NCI-H510A treated with DMSO at 0.1 percent for 48 hours (cell line): ENCODE measurements at regions not wholly inside any gene's neighbourhood (a gene's known extent, or its start where the extent isn't known, plus 50 kb on each side); places are given as distances from the start of the nearest gene placed in this dataset.
"Not testable (repeated sequence)": the region's sequence is repeated elsewhere in the genome, so short reads cannot be mapped to it uniquely, and the experiment has no call there.

Experiments used
- DNase-seq: peaks from one replicate; lab custom pipeline; 2025; lab: John Stamatoyannopoulos, UW

DNA sequence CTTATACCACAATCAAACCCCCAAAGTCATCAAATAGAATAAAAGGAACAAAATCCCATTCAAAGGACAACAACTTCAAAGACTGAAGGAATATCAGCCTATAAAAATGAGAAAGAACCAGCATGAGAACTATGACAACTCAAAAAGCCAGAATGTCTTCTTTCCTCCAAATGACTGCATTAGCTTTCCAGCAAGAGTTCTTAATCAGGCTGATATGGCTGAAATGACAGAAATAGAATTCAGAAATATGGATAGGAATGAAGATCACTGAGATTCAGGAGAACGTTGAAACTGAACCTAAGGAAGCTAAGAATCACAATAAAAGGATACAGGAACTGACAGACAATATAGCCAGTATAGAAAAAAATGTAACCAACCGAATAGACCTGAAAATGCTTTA, 109.5 kb downstream of the SINHCAF start:
- DNase-seq, result no peak

DNA sequence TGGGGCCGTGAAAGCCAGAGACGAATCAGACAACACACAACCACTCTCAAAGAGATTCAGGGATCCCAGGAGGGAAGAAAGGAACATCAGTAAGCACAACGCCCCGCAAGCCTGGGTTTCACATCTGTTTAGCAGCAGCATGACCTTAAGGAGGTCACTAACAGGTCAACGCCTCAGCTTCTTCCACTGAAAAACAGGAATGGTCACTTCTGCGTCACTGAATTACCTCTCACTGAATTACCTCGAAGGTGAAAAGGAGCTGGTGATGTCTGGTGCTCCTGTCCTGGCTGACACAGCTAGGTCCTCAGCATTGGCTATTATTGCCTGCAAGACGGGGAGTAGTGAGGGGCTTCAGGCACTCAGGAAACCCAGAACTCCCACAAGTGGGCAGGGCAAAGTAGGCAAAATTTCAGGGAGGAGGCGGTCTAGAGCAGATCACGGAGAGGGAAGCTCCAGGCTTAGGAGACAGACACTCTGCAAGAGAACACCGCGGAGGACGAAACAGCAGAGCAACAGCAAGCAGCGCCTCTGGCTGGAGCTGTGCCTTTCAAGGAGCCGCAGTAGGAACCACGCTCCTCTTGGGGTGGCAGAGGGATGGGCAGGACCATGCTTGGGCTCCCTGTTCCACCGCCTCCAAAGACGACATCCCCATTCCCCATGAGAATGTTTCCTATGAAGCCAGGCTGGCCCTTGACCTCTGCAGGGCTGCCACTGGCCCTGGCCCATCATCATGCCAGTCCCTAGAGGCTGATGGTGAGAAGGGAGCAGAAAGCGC, 108.4 kb downstream of the SINHCAF start:
- DNase-seq, result no peak

DNA sequence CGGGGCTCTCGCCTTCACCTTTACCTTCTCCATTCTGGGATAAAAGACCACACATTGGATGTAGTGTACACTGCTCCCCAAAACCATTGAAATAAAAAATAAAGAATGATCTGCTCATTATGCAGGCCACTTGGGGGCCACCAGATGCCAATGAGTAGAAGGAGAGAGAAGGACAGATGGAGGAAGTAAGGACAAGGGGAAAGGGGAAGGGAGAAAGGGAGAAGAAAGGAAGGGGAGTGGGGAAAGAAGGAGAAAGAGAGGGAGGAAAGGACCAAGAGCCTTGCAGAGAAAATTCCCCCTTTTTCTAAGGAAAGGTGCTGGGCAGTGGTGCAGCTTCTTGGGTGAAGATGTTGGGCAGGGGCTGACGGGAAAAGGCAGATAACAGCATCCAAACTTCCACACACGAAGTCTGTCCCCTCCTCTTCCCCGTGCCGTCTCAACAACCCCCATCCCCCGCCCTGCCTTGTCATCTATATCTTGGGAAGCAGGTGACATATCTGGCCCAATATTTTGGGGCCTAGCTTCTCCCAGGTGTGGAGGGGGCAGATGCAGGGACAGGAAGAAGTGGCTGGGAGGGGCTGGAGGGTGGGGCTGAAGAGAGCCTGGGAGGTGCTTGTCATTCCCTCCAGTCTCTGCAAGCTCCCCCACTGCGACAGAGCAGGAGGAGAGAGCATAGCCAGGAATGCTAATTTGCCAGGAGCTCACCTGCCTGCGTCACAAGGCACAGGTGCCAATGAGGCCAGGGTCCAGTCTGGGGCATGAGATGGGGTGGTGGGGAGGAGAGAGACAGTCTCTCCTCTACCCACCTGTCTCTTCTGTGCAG, 107.5 kb downstream of the SINHCAF start:
- no peak for DNase-seq

DNA sequence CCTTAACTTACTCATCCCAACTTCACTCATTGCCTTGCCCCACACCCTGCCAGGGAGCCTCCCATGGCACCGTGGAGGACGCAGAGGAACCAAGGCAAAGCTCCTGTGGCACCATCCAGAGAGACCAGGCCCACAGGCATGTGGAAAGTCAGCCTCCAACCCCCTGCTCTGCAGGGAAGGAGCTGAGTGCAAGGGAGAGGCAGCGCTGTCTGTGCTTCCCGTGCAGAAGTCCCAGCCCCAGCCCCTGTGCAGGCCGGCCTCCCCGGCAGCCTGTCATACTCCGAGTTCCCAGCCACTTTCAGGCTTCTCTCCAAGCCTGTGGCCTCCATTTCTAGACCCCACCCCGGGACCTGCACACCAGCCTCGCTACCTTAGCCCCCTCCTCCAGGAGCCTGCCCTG, 106.4 kb downstream of the SINHCAF start:
- DNase-seq, result no peak

DNA sequence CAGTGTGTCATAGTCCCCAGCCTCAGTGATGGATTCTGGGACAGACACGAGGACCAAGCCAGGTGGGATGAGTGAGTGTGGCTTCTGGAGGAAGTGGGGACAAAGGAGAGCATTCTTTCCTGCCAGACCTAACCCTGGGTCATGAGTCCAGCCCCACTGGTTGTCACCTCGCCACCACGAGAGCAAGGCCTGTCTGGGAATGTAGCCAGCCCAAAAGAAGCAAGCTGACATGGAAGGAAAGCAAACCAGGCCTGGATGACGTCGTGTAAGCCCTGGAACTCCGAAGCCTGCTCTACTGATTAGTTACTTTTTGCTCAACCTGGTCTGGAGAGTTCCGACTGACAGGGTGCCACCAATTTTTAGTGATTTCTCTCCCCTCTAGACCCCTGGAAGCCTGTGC, 105.9 kb downstream of the SINHCAF start:
- no peak for DNase-seq

DNA sequence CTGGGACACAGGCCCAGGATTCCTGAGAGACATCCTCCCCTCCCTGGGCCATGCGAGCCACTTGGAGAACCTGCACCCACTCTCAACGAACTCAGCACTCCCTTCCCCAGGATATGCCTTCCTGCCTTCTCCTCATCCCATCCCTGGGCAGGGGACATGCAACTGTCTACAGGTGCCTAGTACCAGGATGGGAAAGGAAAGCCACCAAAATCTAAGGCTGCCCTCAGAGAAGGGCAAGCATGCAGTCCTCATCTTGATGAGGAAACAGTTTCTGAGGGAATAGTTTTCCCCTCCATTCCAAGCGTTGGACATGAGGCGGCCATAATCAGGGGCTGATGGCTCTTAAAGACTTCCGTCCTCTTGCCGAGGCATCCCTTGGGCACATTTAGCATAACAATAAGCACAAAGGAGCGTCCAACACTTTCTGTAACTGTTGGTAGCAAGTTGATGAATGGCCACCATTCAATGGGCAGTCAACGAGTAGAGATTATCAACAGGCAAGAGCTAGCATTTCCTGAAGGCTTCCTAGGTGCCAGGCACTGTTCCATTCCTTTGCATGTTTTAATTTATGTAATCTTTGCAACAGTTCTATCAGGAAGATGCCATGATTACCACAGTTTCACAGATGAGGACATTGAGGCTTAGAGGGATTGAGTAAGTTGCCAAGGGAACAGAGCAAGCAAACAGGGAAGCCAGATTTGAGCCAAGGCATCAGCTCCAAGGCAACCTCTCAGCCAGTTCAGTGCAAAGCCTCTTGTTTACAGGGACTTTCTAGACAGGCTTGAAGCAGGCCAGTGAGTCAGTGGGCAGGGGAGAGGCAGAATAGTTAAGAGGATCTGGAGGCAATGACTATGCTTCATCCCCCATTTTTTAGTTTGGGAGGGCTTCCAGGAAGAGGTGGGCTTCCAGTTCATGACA, 105.1 kb downstream of the SINHCAF start:
- DNase-seq, result no peak

DNA sequence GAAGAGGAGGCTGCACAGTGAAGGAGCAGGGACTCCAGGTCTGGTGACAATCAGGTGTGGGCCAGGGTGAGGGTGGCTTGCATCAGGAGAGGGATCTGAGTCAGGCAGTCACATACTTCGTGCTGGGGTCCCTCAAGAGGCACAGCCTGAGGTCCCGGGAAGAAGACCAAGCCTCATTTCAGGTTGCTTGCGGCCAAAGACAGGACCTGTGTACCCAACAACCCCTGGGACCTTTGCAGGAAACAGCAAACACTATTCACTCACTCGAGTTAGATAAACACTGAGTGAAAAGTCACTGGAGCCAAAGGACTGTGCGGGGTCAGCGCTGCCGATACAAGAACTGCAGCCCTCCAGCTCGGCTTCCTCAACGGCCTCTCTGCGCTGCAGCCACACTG, 104.4 kb downstream of the SINHCAF start:
- DNase-seq, result no peak

DNA sequence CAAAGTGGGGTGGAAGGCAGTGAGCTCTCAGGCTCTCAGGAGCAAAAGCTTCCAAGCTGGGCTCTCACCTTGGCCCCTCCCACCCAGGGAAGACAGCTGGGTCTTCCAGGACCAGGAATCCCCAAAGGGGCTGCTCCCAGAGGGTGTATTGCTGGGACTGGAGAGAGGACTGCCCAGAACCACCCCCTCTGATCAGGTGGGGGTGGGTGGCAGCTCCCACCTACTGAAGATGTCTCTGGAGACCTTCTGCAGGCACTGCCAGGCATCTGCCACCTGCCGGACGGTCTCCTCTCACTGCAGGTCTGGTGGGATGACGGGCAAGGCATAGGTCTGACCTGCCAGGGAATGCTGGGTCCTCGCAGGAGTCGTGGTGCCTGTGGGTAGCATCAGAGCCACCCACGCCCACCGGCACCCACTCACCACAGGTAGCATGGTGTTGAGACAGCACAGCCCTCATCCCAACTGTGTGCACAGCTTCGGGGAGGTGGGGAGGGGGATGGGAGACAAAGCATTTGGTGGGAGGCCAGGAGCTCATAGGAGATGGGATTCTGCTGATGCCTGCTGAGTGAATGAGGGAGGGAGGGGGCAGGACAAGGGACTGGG, 103.2 kb downstream of the SINHCAF start:
- no peak for DNase-seq

DNA sequence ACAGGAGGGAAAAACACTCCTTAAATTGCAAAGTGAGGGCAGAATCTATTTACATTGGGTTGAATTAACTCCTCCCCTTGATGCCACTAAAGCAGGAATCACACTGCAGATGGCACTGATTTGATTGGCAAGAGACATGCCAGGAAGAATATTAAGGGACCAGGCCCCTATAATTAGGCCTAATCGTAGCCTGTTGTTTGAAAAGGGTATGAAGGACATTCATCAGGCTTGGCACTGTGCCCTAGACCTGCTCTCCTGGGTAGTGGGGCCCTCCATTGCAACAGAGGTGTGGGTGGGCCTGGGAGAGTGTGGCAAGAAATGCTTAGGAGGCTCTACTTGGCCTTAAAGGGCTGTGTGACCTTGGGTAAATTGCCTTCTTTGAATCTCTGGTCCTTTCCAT, 102.3 kb downstream of the SINHCAF start:
- not testable (repeated sequence) for DNase-seq

DNA sequence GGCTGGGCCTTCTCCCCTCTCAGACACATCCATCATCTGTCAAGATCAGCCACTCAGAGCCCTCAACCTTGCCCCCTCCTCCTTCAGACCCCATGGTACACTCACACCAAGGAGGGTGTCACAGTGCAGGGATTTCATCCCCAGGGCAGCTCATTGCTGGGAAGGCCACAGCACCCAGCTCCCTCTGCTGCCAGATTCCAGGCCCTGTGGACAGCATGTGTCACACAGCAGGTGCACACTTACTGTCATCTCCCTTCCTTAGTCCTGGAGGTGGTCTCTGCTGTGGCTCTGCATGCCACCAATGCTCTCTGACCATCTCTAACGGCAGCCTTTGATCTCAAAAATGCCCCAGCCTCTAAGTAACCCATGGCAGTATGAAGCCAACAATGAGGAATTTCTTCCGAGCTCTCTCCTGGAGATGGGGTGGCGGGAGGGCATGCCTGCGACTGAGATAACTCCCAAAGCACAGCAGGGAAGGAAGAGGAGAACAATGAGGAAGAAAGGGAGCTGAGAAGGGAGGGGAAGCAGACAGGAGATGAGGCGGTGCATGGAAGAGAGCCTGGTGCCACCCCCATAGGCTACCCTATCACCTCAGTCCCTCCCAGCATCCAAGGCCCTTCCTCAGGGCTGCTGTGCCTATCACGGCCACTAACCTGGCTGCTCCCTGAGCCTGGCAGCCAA, 101.0 kb downstream of the SINHCAF start:
- DNase-seq, result no peak

DNA sequence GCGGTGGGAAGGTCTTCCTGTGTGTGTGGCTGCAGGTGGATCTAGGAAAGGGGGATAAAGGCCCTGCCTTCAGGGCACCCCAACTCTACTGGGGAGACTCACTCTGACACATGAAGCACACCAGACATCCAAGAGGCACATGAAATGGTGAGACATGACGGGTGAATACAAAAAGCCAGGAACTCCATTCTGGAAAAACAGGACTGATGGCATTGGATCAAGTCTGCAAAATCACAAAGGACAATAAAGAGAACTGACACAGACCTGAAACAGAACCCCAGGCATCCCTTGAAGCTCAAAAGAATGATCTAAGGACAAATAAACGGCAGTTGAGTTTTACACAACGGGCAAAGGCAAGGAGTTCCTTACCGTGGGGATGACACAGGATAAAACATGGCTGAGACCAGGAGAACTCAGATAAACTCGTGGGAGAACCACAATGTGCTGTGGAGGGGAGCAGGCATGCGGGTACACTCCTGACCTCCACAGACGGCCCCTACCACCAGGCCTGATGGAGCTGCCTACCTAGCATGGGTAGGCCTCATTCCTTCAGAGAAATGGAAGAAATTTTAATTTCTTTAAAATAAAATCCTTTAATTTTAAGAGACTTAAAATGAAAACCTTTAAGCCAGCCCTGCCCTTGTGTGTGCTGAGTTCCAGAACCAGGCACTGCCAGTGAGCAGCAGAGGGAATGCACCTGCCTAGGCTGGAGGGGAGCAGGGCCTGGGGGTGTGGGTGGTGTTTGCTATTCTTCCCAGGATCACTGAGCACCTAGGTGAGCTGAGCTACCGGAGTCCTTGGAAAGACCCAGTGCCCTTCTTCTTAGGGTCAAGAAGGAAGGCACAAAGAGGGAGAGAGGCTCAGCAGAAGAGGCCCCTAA, 100.1 kb downstream of the SINHCAF start:
- DNase-seq, result no peak

DNA sequence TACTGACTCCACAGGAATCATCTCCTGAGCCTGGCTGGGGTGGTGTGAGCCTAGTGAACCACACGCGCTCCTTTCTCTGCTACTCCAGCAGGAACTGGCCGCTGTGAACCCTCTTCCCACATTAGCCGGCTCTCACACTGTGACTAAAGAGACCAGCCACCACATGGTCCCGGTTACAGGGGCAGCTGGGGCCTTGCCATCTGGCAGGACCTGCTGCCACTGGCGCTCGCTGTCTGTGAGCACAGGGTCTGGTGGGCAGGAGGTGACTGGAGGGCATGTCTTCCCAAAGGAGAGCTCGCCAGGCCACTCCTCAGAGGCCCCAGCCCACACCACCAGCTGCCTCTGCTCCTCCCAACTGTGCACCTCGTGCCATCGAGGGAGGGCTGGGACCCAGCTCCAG, 99.3 kb downstream of the SINHCAF start:
- no peak for DNase-seq

DNA sequence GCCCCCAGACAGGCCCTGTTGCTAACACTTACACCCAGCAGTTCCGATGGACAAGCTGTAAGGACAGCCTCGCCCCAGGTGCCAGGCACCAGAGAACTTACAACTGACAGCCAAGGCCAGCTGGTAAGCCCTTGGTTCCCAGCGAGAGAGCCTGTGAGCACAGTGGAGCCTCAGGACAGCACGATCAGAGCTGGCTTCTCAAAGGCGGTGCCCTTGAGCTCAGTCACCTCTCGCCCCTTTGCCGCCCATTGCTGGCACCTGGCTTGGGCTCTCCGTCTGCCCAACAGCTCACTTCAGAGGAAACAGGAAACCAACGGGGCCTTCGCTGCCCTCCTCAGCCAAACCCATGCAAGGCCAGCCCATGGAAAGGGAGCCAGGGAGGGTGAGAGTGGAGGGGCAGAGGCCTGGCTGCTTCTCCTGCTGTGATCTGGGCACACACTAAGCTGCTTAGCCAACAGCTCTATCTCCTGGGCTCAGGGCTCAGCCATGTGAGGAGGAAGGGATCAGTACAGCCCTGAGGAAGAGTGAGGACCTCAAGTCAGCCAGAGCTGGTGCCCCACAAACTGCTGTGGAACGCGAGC, 98.5 kb downstream of the SINHCAF start:
- no peak for DNase-seq

DNA sequence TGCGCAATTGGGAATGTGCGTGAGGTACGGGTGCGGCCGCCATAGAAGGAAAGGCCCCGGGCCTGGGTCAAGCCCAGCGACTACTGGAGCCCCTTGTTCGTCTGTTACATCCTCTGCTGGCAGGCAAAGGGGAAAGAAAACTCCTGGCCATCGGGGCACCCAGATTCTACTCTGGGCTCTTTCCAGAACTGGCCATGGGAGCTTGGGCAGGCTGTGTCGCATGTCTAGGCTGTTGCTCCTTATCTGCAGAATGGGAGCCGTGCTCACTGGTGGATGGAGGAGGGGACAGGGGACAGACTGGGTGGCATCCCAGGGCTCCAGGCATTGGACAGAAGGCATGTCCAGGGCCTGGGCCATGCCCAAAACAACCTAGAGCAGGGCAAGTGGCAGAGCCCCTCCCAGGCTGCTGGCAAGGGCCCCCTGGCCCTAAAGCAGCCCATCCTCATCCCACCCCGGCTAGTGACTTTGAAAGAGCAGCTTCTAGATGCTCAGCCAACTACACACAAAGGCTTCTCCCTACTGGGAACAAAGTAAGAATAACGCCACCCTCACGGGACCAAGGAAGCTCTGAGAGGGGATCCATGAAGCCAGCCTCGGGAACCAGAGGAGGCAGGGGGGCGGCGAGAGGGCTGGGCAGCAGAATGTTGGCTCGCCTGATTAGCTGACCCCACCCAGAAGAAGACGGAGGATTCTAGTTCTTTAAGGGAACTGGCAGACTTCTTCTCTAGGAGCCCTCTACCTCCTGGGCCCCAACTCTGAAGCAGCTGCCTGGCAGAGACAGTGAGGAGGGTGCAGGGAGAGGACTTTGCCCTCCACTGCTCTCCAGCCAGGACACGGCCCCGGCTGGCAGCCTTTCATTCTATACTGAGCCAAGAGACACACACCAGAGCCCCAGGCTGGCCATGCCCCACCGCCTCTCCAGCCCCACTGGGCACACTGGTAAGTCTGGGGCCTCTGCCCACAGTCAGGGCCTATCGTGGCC, 96.8 kb downstream of the SINHCAF start:
- no peak for DNase-seq

DNA sequence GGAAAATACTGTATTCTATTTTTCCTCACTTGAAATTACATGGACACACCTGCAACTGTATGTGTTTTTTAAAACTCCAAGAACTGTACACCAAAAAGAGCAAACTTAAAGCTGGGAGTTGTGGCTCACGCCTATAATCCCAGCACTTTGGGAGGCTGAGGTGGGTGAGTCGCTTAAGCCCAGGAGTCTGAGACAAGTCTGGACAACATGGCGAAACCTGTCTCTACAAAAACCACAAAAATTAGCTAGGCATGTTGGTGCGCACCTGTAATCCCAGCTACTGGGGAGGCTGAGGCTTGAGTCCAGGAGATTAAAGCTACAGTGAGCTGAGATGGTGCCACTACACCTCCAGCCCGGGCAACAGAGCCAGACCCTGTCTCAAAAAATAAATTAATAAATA, 95.9 kb downstream of the SINHCAF start:
- no peak for DNase-seq
